ENCODE measurements at regions not wholly inside any gene's neighbourhood (a gene's known extent, or its start where the extent isn't known, plus 50 kb on each side); places are given as distances from the start of the nearest gene placed in this dataset.

DNA sequence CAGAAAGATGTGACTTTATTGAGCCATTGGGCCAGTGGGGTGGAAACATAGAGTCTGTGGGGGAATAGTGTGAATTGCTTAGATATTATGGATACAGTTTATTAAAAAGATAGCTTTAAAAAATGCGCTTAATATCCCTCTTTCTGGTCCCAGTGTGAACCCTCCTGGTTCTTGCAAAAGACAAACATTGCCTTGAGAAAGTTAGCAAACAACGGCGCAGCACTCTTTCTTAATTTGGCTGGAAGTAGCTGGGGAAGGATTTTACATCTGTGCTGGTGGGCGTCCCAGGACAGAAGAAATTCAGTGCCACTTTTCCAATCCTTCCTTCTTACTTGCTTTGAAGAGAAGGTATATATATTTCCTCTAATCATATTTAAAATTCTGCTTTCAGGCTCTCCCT, 191.4 kb upstream of the ZFP64 start:
- TF ChIP-seq CTCF (IDR thresholded peaks at IDR 0.05) (no peak), POLR2A (IDR thresholded peaks at IDR 0.05) (no peak)

Measured in Peyer's patch (tissue), 4 donors.